ENCODE measurements at regions not wholly inside any gene's neighbourhood (a gene's known extent, or its start where the extent isn't known, plus 50 kb on each side); places are given as distances from the start of the nearest gene placed in this dataset.
A peak's percentile ranks its signal among the peaks of the same experiment; 100 is the strongest.
"Not testable (repeated sequence)": the region's sequence is repeated elsewhere in the genome, so short reads cannot be mapped to it uniquely, and the experiment has no call there.

- in situ Hi-C loops (cut with HindIII; ENCODE audit: low pct_unique_long_range_greater_than_20kb, low sequenced_read_pairs), result no loop called here
- no peak for DNase-seq (ENCODE audit: low read depth, low spot score)
These were observed 508.0 kb upstream of the ADGRB3 start for GRCh38 chr6:68127074-68127473.

- in situ Hi-C loops (cut with HindIII; ENCODE audit: low pct_unique_long_range_greater_than_20kb, low sequenced_read_pairs), result no loop called here
- no peak for DNase-seq (ENCODE audit: low read depth, low spot score)
These were observed 508.9 kb upstream of the ADGRB3 start for GRCh38 chr6:68126089-68126749.

- in situ Hi-C loops (cut with HindIII; ENCODE audit: low pct_unique_long_range_greater_than_20kb, low sequenced_read_pairs); DNase-seq (ENCODE audit: low read depth, low spot score): not testable (repeated sequence)
These were observed 512.1 kb upstream of the ADGRB3 start for GRCh38 chr6:68122975-68123374.

- in situ Hi-C loops (cut with HindIII; ENCODE audit: low pct_unique_long_range_greater_than_20kb, low sequenced_read_pairs), result no loop called here
- no peak for DNase-seq (ENCODE audit: low read depth, low spot score)
These were observed 513.0 kb upstream of the ADGRB3 start for GRCh38 chr6:68122032-68122431.

- DNase-seq (ENCODE audit: low read depth, low spot score); in situ Hi-C loops (cut with HindIII; ENCODE audit: low pct_unique_long_range_greater_than_20kb, low sequenced_read_pairs): not testable (repeated sequence)
These were observed 514.1 kb upstream of the ADGRB3 start for GRCh38 chr6:68120954-68121353.

GRCh38 chr6:68114463-68115047 is 520.5 kb upstream of the ADGRB3 start:
- in situ Hi-C loops (cut with HindIII; ENCODE audit: low pct_unique_long_range_greater_than_20kb, low sequenced_read_pairs), result no loop called here
- no peak for DNase-seq (ENCODE audit: low read depth, low spot score)

GRCh38 chr6:68108233-68108835 is 526.7 kb upstream of the ADGRB3 start:
- no peak for DNase-seq (ENCODE audit: low read depth, low spot score)
- in situ Hi-C loops (cut with HindIII; ENCODE audit: low pct_unique_long_range_greater_than_20kb, low sequenced_read_pairs), result no loop called here

GRCh38 chr6:68094070-68094469 is 541.0 kb upstream of the ADGRB3 start:
- in situ Hi-C loops (cut with HindIII; ENCODE audit: low pct_unique_long_range_greater_than_20kb, low sequenced_read_pairs), result no loop called here
- DNase-seq (ENCODE audit: low read depth, low spot score), result no peak

GRCh38 chr6:68087399-68088133 is 547.5 kb upstream of the ADGRB3 start:
- in situ Hi-C loops (cut with HindIII; ENCODE audit: low pct_unique_long_range_greater_than_20kb, low sequenced_read_pairs), result no loop called here
- DNase-seq (ENCODE audit: low read depth, low spot score), result peak; percentile 42

- no peak for DNase-seq (ENCODE audit: low read depth, low spot score)
- in situ Hi-C loops (cut with HindIII; ENCODE audit: low pct_unique_long_range_greater_than_20kb, low sequenced_read_pairs), result no loop called here
These were observed 548.9 kb upstream of the ADGRB3 start for GRCh38 chr6:68086199-68086598.

- in situ Hi-C loops (cut with HindIII; ENCODE audit: low pct_unique_long_range_greater_than_20kb, low sequenced_read_pairs), result not testable (repeated sequence)
- peak; percentile 7 for DNase-seq (ENCODE audit: low read depth, low spot score)
These were observed 549.5 kb upstream of the ADGRB3 start for GRCh38 chr6:68085599-68085998.

GRCh38 chr6:68082086-68082485 is 553.0 kb upstream of the ADGRB3 start:
- no peak for DNase-seq (ENCODE audit: low read depth, low spot score)
- in situ Hi-C loops (cut with HindIII; ENCODE audit: low pct_unique_long_range_greater_than_20kb, low sequenced_read_pairs), result no loop called here

GRCh38 chr6:68080074-68080473 is 555.0 kb upstream of the ADGRB3 start:
- DNase-seq (ENCODE audit: low read depth, low spot score), result no peak
- in situ Hi-C loops (cut with HindIII; ENCODE audit: low pct_unique_long_range_greater_than_20kb, low sequenced_read_pairs), result no loop called here

GRCh38 chr6:68077661-68078060 is 557.4 kb upstream of the ADGRB3 start:
- in situ Hi-C loops (cut with HindIII; ENCODE audit: low pct_unique_long_range_greater_than_20kb, low sequenced_read_pairs), result no loop called here
- no peak for DNase-seq (ENCODE audit: low read depth, low spot score)

GRCh38 chr6:68071740-68072139 is 563.3 kb upstream of the ADGRB3 start:
- DNase-seq (ENCODE audit: low read depth, low spot score), result no peak
- in situ Hi-C loops (cut with HindIII; ENCODE audit: low pct_unique_long_range_greater_than_20kb, low sequenced_read_pairs), result no loop called here

GRCh38 chr6:68069921-68070710 is 565.0 kb upstream of the ADGRB3 start:
- in situ Hi-C loops (cut with HindIII; ENCODE audit: low pct_unique_long_range_greater_than_20kb, low sequenced_read_pairs), result no loop called here
- no peak for DNase-seq (ENCODE audit: low read depth, low spot score)

GRCh38 chr6:68059899-68060298 is 575.2 kb upstream of the ADGRB3 start:
- in situ Hi-C loops (cut with HindIII; ENCODE audit: low pct_unique_long_range_greater_than_20kb, low sequenced_read_pairs), result no loop called here
- no peak for DNase-seq (ENCODE audit: low read depth, low spot score)

- DNase-seq (ENCODE audit: low read depth, low spot score), result no peak
- in situ Hi-C loops (cut with HindIII; ENCODE audit: low pct_unique_long_range_greater_than_20kb, low sequenced_read_pairs), result no loop called here
These were observed 575.8 kb upstream of the ADGRB3 start for GRCh38 chr6:68059261-68059660.

All from SK-MEL-5 (cell line).